T-helper 1 cell (primary cell): ENCODE measurements at regions not wholly inside any gene's neighbourhood (a gene's known extent, or its start where the extent isn't known, plus 50 kb on each side); places are given as distances from the start of the nearest gene placed in this dataset.
"Not testable (repeated sequence)": the region's sequence is repeated elsewhere in the genome, so short reads cannot be mapped to it uniquely, and the experiment has no call there.

Experiments
- DNase-seq, 5 donors: peaks; one replicate each; pipeline ENCODE4 v3.0.0-alpha.2; 2012 to 2020

DNA sequence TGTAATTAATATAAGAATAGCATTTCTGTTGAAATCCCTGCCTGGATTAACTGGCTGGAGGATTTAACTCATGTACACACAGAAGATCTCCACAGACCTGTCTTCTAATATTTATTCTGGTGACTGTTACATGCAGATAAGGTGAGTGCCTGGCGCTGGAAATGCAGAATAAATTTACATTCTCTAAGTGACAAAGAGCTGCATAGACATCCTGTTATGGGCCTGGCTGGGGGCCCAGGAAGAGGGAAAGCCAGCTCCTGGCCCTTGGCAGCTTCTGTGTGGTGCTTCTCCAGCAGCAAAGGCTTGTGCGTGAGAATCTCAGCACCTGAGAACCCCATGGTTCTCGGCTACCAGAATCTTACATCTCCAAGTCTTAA is 446.6 kb downstream of the PTPRU start:
- DNase-seq, result no peak

DNA sequence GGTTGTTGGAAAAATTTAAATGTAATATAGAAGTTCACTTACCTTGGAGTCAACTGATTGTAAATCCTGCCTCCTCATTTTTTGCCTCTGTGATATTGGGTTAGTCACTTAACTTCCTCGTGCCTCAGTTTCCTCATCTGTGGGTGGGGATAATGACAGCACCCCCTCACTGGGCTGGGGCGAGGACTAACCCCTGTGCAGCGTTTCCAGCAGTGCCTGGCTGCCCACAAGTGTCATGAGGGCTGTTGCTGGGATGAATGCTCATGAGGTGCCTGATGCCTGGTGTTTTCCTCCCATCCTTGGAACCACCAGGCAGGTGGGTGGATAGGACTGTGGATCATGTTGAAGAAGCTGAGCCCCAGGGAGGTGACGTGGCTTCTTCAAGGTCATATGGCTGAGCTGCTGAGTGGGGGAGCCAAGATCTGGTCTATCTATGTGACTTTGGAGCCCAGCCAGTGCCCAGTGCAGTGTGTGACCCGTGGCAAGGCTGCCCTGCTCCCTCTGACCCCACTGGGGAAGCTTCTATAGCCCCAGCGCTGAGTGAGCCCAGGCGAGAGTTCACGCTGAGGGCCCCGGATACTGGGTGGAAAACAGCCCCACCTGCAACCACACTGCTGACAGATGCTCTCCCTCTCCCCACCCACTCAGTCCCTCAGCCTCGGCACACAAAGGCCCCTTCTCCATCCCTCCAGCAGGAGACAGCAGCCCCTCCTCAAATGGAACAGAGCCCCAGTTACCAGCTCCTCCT is 446.0 kb downstream of the PTPRU start:
- no peak for DNase-seq

DNA sequence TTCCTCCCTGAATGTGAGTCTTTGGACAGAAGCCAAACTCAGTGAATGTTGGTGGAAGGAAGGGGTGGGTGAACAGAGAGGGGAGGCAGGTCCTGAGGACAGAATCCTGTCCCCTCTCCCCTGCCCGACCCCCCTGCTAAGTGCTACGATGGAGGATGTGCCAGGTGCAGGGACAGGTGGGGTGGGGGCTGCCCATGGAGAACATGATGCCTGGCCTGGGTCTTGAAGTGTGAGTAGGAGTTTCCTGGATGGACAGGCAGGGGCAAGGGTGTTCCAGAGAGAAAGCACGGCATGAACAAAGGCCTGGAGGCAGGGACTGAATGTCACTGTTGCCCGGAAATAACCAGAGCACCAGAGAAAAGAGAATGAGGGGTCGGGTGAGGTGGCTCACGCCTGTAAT is 445.1 kb downstream of the PTPRU start:
- DNase-seq, result not testable (repeated sequence)

DNA sequence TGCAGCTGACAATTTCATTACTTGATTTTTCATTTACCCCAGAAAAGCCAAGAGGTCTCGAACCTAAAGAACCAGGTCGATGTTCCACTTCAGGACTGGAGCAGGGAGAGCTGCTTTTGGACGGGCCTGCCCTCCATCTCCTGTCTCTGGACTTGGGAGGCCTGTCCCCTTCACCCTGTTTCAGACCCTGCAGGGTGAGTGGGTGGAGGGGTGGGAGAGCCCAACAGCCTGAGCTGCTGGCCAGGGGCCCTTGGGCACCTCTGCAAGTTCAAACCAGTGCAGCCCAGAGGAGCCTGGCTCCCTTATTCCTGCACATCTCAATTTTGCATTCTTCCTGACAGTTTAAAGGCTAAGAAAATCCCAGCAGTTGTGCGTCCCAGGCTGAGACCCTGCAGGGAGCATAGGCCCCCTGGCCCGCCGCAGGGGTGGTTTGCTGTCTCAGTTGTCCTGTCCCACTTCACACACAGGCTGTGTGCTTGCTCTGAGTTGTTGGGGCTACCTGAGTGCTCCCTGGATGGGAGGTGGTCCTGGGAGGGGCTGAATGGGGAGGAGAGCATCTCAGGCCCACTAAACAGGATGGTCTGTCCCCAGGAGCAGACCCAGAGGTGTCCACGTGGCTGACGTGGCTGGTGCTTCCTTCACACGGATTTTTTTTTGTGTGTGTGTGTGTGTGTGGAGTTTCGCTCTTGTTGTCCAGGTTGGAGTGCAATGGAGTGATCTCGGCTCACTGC is 443.7 kb downstream of the PTPRU start:
- no peak for DNase-seq

DNA sequence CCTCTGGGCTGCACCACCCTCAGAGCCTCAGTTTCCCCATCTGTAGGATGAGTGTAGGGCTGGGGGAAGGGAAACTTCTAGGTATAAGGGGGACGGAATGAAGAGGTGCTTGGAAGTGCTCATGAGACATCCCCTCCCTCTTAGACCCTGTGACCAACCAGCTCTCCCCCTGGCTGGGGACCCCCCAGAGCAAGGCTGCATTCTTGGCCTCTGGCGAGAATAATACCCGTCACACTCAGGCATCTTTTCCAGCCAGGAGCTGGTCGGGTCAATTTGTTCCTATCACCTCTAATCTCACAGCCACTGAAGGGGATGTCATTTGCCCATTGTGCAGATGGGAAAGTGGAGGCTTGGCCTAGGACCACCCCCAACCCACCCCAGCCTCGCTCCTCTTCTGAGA is 443.0 kb downstream of the PTPRU start:
- DNase-seq, result no peak

DNA sequence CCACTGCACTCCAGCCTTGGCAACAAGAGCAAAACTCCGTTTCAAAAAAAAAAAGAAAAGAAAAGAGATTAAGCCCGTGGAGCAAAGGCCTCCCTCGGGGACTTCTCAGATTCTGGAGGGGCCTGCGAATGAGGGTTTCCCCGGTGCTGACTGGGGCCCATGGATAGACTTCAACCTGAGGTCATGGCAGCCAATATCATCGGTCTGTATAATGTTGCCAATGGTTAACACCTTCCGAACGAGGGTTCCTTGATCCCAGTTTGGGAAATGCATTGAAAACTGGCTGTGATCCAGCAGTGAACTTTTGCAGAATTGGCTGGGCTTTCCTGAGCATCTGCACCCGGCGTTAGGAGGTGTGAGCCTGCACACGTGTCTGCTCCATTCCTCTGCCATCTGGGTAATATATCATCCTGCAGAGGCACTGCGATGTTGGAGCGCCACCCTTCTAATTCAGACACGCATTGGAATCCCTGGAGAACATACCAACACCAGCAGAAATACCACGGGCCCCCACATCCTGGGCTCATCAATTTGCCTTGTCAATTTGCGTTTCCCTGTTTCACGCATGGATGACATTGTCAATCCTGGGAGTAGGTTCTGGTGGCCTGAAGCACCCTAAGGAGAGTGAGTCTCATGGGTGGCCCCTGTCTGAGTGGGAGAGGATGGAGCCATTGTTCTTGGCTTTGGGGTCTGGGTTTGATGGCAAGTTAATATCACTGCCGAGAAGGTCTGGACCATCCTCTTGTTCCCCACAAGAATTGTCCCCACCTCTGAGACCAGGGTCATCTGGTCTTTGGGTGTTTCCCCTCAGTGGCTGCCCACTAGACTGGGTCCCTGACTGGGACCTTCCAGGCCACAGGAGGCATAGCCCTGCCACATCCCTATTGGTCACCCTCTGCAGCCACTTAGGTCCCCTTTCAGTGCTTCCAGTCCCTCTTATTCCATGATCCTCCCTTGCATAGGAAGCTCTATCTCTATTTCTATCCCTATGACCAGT is 441.0 kb downstream of the PTPRU start:
- no peak for DNase-seq

DNA sequence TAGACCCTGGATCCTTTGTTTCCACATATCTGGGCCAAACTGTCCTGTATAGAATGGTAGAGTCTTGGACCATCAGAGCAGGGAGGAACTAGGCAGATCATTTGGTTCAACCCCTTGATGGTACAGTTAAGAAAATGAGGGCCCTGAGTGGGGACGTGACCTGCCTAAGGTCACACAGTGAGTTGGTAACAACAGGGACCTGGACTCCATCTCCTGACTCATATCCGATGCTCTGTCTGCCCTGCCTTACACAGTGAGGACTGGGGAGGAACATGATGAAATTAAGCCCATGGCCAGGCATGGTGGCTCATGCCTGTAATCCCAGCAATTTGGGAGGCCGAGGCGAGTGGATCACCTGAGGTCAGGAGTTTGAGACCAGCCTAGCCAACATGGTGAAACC is 440.2 kb downstream of the PTPRU start:
- DNase-seq, result no peak

DNA sequence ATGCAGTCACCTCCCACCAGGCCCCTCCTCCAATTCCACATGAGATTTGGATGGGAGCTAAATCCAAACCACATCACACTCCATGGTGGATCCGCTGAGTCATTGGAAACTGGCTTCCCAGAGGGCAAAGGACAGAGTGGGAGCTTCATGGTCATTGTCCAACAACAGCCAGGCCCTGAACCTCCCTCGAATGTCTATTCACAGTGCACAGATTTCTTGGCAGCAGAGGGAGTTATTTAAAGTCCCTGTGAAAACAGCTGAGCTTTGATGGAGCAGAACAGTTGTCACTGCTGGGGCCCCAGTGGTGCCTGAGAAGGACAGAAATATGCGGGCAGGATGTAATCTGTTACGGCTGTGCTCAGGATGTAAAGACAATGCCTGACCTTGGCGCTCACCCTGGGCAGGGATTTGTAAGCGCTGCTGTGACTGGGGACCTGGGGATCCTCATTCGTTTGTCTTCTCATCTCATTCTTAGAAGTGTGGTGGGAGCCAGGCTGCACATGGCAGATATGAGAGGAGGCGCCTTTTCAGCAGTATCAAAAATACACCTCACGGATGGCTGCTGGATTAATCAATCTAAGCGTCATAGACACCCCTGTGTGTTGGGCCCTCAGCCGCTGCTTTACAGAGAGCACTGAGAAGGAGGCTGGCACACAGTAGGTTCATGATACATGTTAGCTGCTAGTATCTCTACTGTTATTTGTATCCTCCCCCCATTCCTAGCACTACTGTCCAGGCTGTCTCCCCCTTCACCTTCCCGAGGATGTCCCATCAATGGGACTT is 439.4 kb downstream of the PTPRU start:
- DNase-seq, result no peak

DNA sequence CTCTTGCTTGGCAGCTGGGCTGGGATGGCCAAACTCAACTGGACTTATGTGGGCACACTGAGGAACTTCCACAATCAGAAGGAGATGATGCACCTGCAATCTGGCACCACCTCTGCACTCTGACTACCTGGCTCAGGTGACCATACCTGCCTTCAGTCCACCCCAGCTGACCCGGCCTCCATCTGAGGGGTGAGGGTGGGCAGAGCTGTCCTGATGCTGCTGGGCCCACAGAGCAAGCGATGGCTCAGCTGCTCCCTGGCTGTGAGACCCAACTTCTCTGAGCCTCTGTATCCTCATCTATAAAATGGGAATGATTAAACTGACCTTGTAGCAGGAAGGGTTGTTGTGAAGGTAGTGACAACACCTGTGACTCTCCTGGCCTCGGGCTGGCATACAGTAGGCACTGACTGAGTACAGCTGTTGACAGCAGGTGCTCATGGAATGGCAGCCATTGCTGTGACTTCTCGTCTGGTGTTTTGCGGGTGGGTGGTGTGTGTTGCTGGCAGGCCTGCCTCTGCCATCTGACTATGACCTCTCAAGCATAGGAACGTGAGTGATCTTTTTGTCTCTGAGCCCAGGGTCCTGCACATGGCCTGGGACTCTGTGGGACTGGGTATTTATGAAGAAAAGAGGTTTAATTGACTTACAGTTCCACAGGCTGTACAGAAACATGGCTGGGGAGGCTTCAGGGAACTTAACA is 438.5 kb downstream of the PTPRU start:
- DNase-seq, result no peak

DNA sequence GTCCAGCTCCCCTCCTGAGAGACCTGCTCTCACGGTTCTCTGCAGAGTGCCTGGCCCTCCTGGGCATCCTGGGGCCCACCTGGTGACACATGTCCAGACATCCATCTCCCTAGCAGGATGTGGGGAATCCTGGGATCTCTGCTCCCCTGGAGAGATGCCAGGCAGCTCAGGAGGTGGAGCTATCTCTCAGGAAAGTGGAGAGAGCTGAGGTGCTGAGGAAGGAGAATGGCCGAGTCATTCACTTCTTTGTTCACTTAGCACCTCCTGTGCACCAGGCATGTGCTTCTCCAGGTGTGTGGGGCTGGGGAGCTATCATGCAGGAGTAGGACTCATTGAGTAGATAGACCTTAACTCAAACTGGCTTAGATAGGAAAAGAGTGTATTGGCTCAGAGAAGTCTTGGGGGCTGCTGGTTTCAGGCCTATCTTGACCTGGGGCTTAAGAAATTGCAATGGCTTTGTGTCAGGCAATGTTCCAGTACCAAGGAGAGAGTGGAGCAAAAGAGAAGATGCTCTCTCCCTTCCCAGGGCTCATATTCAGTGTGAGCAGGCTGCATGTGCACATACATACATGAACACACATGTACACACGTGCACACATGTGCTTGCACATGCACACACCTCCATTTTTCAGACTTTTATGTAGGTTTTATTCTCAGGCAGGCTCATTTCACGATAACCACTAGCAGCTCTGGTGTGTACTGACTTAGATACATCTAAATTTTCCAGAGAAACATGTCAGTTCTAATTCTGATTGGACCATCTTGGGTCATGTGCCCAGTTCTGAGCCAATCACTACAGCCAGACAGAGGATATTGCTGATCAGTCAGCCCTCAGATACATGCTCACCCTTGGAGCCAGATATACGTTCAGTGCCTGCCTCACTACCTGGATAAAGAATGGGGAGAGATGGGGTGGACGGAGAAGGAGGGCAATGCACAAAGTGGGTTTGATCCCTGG is 437.6 kb downstream of the PTPRU start:
- no peak for DNase-seq

DNA sequence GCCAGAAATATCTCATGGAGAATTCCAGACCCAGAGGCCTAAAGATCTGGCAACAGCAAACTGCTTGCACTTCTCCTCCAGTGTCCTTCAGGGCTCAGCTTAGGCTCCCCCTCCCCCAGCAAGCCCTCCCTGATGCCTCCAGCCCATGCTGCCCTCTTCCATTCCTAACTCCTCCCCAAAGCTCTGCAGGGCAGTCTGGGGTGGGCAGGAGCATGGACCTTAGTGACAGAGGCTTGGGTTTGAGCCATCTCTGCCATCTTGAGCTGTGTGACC is 436.8 kb downstream of the PTPRU start:
- DNase-seq, result no peak

DNA sequence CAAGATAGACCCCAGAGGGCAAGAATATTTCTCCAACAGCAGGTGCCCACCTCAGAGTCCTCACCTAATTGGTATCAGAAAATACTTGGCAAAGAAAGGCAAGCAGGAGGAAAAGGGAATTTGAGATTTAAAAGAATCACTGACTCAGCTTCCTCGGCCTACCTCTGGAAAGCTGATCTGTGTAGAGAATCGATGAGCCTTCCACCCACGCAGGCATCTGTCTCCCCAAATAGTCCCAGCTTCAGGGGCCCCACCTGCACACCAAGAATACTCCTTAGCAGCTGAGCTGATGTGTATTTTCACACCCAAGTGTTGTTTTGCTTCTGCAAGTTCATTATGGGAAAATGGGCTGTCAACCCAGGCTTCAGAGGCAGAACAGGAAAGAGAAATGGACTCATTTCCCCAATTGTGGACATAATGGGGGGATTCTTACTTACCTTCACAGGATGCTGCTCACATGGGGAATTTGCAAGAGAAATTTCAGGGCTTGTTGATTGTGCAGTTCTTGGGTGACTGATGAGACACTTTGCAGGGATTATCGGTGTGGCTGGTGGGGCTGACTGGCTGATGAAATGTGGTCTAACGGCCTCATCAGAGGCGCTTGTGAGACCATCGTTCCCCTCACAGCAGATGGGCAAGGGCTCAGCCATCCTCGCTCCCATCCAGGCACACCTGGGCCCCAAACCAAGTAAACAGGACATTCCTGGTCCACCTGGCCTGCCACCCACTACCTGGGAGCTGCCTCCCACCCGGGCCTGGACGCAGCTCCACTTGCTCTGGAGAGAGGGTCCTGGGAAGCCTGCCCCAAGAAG is 436.3 kb downstream of the PTPRU start:
- DNase-seq, result no peak

DNA sequence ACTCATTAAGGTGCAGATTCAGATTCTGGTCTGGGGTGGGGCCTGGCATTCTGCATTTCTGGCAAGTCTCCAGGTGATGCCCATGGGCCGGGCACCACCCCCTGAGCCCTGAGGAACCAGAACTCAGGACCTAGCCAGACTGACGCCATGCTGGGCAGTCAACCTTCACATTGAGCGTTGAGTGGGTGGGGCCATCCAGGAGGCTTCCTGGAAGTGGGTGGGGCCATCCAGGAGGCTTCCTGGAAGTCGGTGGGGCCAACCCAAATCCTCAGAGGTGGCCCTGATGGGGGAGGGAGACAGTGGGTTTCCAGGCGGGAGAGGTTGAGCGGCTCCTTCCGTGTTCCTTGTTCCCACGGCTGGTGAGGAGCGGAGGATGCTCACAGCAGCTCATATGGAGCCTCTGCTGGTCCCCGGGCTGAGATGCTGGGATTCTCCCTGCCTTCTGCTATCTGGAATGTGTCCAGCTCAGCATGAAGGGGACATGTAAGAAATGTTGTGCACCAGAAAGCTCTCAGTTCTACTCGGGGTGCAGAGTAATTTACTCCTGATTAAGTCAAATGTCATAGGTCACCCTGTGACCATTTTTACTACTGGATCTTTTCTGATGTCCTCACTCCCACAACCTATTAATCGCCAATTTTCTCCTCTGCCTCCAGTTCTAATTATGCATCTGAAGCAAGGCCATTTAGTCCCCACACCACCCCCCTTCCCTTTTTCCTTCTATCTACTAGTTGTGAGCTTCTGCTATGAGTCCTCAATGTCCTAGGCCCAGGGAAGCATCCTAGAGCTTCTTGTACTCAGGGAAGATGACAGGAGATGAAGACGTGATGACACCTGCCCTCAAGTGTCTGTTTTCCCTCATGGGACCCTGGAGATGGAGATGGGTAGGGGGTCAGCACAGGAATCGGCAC is 435.4 kb downstream of the PTPRU start:
- no peak for DNase-seq

DNA sequence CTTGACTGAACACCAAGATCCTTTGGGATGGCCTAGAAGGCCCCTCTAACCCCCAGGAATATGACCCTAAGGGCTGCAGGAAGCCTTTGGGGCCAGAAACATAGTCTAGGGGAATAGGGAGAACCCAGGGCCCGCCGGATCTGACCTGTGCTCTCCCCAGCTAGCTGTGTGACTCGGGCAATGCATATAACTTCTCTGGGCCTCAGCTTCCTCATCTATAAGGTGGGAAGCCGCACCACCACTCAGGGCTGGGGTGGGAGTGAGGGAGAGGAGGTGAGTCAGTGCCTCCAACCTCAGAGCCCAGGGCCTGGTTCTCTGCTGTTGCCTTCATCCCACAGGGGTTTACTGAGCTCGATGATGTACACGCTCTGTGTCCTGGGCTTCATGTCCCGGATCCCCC is 434.4 kb downstream of the PTPRU start:
- no peak for DNase-seq

DNA sequence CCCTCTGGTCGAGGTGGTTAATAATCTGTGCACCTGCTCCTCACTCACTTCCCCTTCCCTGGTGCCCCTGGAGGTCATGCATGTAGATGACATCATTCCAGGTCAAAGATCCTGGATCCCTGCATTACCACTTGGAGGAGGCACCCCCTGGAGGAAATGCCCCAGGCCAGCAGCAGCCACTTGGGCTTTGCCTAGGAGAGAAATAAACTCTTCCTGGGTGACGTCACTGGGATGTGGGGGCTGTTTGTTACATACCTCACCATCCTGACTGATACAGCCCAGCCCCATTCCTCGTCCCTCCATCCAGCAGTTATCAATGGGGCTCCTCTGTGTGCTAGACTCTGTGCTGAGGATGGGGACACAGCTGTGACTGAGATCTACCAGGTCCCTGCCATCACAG is 433.6 kb downstream of the PTPRU start:
- no peak for DNase-seq

DNA sequence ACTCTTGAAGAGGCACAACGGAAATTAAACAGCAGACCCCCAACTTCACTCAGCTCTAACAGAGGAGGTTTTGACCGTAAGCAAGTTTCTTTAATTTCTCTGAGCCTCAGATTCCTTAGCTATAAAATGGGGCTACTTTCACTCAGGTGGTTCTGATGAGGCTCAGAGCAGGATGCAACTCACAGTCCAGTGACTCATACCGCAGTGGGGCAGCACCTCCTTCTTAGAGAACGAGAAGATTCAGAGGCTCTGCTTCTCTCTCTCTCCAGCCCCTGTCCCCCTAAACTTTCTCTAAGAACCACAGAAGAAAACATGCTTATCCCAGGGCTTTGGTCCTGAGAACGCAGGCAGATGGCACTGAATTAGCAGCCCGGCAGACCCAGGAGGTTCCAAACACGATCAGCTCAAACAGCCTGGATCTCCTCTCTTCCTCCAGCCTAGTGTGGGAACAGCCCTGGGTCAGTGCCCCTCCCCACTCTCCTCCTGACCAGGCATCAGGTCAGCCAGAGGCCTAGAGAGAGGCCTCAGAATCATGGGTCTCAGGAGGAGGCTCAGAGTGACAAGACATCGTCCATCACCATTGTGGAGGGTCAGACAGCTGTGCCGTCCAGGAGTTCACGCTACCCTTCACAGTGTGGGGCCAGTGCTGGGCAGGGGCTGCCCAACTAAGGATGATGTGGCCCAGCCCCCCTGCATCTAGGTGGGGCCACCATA is 433.0 kb downstream of the PTPRU start:
- DNase-seq, result no peak

DNA sequence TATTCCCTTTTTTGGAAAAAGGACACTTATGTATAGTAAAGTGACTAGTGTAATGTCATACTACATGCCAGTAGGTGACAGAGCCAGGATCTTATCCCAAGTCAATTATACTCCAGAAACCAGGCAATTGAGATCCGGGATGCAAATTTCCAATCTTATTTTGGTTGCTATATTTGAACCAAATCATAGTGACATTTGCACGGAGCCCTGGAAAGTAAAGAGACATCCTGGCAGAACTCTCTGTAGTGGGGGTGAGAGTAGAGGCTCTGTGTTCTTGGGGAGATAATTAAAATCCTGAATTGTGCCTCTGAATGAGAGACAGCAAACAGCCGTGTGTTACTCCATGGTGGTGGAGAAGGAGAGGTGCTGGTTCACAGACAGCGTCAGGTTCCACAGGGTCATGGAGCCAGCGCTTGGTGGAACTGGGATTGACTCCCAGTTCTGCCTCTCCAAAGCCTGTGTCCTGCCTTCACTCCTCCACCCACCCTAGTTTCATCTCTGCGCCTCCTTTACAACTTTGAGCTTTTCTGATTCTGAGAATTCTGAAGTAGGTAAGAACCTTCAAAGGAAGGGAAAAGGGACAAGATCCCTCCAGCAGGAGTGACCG is 432.3 kb downstream of the PTPRU start:
- DNase-seq, result no peak

DNA sequence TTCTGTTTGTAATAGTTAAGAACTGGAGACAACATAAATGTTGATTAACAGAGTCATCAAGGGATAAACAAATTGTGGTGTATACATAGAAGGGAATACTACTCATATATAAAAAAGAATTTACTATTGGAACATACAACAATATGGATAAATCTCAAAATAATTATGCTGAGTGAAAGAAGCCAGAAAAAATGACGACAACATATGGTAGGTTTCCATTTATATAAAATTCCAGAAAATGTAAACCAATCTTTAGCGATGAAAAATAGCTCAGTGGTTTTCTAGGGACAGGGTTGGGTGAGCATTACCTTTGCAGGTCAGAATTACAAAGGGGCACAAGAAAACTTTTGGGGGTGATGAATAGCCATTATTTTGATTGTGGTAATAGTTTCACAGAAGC is 431.6 kb downstream of the PTPRU start:
- DNase-seq, result no peak
